Skeletal muscle tissue (tissue), 3 donors: ENCODE measurements at regions not wholly inside any gene's neighbourhood (a gene's known extent, or its start where the extent isn't known, plus 50 kb on each side); places are given as distances from the start of the nearest gene placed in this dataset.

Source experiments
- H3K27ac ChIP-seq: one replicate; pipeline ENCODE4 v1.7.0; 2013; ENCODE audit warnings: mild to moderate bottlenecking, low read depth, low read length, inconsistent platforms
- H3K27me3 ChIP-seq, 3 donors: one replicate each; pipeline ENCODE4 v1.7.0; 2013; ENCODE audit warnings: low read length in 3 of 3; ENCODE audit not compliant: control insufficient read depth in 3 of 3, insufficient read depth in 3 of 3
- H3K36me3 ChIP-seq, 3 donors: one replicate each; pipeline ENCODE4 v1.7.0; 2013; ENCODE audit warnings: low read length in 3 of 3; ENCODE audit not compliant: control insufficient read depth in 3 of 3, insufficient read depth in 3 of 3
- H3K4me1 ChIP-seq, 3 donors: one replicate each; pipeline ENCODE4 v1.7.0; 2013; ENCODE audit warnings: low read length in 3 of 3, mild to moderate bottlenecking in 3 of 3; ENCODE audit not compliant: control insufficient read depth in 3 of 3, insufficient read depth in 3 of 3
- H3K4me3 ChIP-seq, 3 donors: one replicate each; pipeline ENCODE4 v1.7.0; 2013; ENCODE audit warnings: low read length in 3 of 3
- H3K9ac ChIP-seq, 3 donors: one replicate each; pipeline ENCODE4 v1.7.0; 2013; ENCODE audit warnings: low read length in 3 of 3, mild to moderate bottlenecking in 3 of 3, moderate library complexity in 2 of 3, low read depth in 1 of 3
- H3K9me3 ChIP-seq, 3 donors: one replicate each; pipeline ENCODE4 v1.7.0; 2013; ENCODE audit warnings: low read length in 3 of 3; ENCODE audit not compliant: control insufficient read depth in 3 of 3
- donor health status: Osteomylitis.

GRCh38 chr3:84077479-84077878 lies 881.3 kb upstream of the CADM2 start:
- H3K9ac ChIP-seq, result no peak overlapping the region
- H3K27ac ChIP-seq, result no peak overlapping the region
- no peaks in the 10 kb centered on the region for H3K36me3 ChIP-seq
- no peaks in the 10 kb centered on the region for H3K9me3 ChIP-seq
- H3K4me3 ChIP-seq, result no peak overlapping the region
- H3K4me1 ChIP-seq, result no peaks in the 10 kb centered on the region
- H3K27me3 ChIP-seq, result no peaks in the 10 kb centered on the region

GRCh38 chr3:84082726-84083125 lies 876.1 kb upstream of the CADM2 start:
- H3K9me3 ChIP-seq, result no peaks in the 10 kb centered on the region
- H3K36me3 ChIP-seq, result no peaks in the 10 kb centered on the region
- H3K27me3 ChIP-seq, result no peaks in the 10 kb centered on the region
- no peak overlapping the region for H3K4me3 ChIP-seq
- no peaks in the 10 kb centered on the region for H3K4me1 ChIP-seq
- no peak overlapping the region for H3K9ac ChIP-seq
- H3K27ac ChIP-seq, result no peak overlapping the region

DNA sequence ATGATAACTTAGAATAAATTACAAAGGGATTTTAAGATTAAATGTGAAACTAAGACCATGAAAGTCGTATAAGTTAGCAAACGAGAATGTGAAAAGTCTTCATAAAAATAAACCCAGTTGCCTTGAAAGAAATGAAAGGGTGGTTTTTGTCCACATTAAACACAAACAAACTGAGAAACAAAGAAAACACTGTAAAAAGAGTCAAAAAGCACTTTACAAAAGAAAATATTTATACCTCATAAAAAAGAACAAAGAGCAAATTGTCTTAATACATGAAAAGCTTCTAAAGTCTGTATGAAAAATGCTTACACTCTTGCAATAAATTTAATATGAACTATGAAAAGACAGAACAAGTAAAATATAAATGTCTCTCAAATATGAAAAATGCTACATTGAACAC lies 865.9 kb upstream of the CADM2 start:
- Histone ChIP-seq H3K4me3 (no peak overlapping the region), H3K36me3 (no peaks in the 10 kb centered on the region), H3K9me3 (no peaks in the 10 kb centered on the region), H3K9ac (no peak overlapping the region), H3K27ac (no peak overlapping the region), H3K4me1 (no peaks in the 10 kb centered on the region), H3K27me3 (no peaks in the 10 kb centered on the region)

DNA sequence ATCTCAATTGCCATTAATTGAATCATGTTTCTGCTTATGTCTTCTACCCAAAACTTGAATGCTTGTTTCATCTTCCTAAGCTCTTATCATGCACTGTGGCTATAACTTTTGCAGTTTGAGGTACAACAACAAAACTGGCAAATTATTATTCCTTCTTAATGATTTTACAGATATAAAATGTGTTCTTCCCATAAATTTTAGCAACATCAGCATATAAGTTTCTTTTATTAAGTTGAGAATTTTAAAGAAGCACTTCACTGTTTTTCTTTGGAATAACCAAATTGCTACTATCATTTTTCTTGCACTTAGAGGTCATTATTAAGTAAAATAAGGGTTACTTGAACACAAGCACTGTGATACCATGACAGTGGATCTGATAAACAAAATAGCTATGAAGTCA lies 862.6 kb upstream of the CADM2 start:
- H3K4me3 ChIP-seq, result no peak overlapping the region
- no peaks in the 10 kb centered on the region for H3K36me3 ChIP-seq
- H3K4me1 ChIP-seq, result no peaks in the 10 kb centered on the region
- no peaks in the 10 kb centered on the region for H3K27me3 ChIP-seq
- no peak overlapping the region for H3K27ac ChIP-seq
- no peak overlapping the region for H3K9ac ChIP-seq
- no peaks in the 10 kb centered on the region for H3K9me3 ChIP-seq

DNA sequence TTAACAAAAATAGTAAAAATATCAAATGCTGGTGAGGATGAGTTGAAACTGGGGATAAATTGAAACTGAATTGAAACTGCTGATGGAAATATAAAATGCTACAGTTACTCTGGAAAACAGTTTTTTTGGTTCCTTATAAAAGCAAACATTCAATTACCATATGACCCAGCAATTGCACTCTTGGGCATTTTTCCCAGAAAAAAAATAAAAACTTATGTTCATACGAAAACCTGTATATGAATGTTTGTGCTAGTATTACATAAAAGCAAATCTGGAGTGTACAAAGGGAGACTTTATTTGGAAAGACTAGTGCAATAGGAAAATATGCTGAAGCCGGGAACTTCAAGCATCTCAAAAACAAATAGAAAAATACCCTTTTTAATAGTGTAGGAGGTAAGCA lies 857.9 kb upstream of the CADM2 start:
- no peak overlapping the region for H3K27ac ChIP-seq
- no peak overlapping the region for H3K9ac ChIP-seq
- H3K27me3 ChIP-seq, result no peaks in the 10 kb centered on the region
- no peaks in the 10 kb centered on the region for H3K4me1 ChIP-seq
- no peaks in the 10 kb centered on the region for H3K9me3 ChIP-seq
- no peak overlapping the region for H3K4me3 ChIP-seq
- no peaks in the 10 kb centered on the region for H3K36me3 ChIP-seq

DNA sequence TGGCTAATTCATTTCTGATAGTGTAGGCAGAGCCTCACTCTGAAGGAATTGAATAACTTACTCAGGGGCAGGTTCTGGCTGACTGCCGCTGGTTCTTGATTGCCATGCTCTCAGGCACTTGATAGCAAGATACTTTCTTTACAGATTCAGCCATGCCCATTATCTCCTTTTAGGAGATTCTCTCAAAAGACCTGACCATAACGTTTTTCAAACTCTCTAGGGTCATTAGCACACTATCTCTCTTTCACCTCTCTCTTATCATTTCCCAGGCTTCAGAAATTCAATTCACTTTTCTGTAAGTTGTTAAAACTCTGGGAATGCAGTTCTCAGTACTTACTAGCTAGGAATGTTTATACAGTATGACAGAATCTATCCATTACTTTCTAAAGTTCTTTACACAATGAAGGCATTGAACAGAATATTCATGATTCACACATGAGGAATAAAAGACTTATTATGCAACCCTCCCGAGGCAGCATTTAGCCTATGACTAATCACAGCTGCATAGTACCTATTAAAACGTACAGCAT lies 850.3 kb upstream of the CADM2 start:
- no peaks in the 10 kb centered on the region for H3K36me3 ChIP-seq
- no peak overlapping the region for H3K4me3 ChIP-seq
- H3K4me1 ChIP-seq, result no peaks in the 10 kb centered on the region
- H3K27ac ChIP-seq, result no peak overlapping the region
- no peak overlapping the region for H3K9ac ChIP-seq
- no peaks in the 10 kb centered on the region for H3K27me3 ChIP-seq
- no peaks in the 10 kb centered on the region for H3K9me3 ChIP-seq

DNA sequence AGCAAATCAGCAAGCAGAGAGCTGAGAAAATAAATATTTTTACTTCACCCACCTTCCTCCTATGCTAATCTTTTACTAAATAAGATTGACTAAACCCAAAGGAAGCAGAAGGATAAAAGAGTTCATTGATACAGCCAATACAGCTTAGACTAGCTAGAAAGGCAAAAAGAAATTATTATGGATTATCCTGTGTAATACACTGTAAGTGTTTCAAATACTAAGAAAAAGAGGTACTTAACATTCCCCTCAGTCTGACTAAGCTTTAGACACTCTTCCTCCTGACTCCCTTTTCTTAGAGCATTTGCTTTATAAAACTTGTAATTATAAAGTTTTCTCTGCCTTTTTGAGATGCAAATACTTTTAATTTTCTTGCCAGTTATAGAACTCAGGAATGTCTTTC lies 848.9 kb upstream of the CADM2 start:
- Histone ChIP-seq H3K36me3 (no peaks in the 10 kb centered on the region), H3K27ac (no peak overlapping the region), H3K9ac (no peak overlapping the region), H3K27me3 (no peaks in the 10 kb centered on the region), H3K9me3 (no peaks in the 10 kb centered on the region), H3K4me1 (no peaks in the 10 kb centered on the region), H3K4me3 (no peak overlapping the region)

GRCh38 chr3:84110787-84111186 lies 848.0 kb upstream of the CADM2 start:
- Histone ChIP-seq H3K36me3 (no peaks in the 10 kb centered on the region), H3K27me3 (no peaks in the 10 kb centered on the region), H3K4me3 (no peak overlapping the region), H3K9me3 (peaks cover 0 to 2% (median 0%) of the 10 kb centered on the region in 3 donors), H3K4me1 (no peaks in the 10 kb centered on the region), H3K9ac (no peak overlapping the region), H3K27ac (no peak overlapping the region)

DNA sequence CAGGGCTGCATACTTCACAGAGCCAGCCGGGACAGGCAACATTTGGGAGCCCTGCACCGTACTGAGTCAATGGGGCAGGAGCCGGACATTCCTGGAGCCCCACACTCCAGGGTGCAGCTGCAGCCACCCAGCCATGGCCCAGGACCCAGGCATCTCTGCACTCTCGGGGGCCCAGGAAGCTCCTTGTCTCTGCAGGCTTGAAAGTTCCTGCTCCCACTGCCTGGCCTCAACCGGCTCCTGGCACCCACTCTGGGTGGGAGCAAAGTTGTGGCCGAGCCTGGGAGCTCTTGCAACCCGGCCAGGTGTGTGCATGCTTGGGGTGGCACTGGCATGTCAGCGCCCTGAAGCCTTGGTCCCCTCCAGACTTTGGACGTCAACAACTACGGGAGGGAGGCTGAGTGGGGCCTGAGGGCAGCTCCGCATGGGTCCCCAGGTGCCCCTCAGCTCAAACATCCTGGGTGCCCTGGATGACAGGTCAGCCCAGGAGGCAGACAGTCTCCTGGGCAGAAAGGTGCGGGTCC lies 833.5 kb upstream of the CADM2 start:
- H3K4me1 ChIP-seq, result no peaks in the 10 kb centered on the region
- no peaks in the 10 kb centered on the region for H3K36me3 ChIP-seq
- peaks cover 0 to 3% (median 0%) of the 10 kb centered on the region in 3 donors for H3K9me3 ChIP-seq
- H3K27me3 ChIP-seq, result no peaks in the 10 kb centered on the region
- H3K4me3 ChIP-seq, result no peak overlapping the region
- H3K9ac ChIP-seq, result no peak overlapping the region
- no peak overlapping the region for H3K27ac ChIP-seq

GRCh38 chr3:84125760-84126159 lies 833.0 kb upstream of the CADM2 start:
- H3K27me3 ChIP-seq, result no peaks in the 10 kb centered on the region
- no peaks in the 10 kb centered on the region for H3K36me3 ChIP-seq
- H3K4me3 ChIP-seq, result no peak overlapping the region
- peaks cover 0 to 3% (median 0%) of the 10 kb centered on the region in 3 donors for H3K9me3 ChIP-seq
- H3K4me1 ChIP-seq, result no peaks in the 10 kb centered on the region
- no peak overlapping the region for H3K9ac ChIP-seq
- no peak overlapping the region for H3K27ac ChIP-seq
